Activated T-cell treated with anti-CD3 and anti-CD28 coated beads, Interleukin-2, amount 50 U/mL, for 48 hours (primary cell): ENCODE measurements at regions not wholly inside any gene's neighbourhood (a gene's known extent, or its start where the extent isn't known, plus 50 kb on each side); places are given as distances from the start of the nearest gene placed in this dataset.
"Not testable (repeated sequence)": the region's sequence is repeated elsewhere in the genome, so short reads cannot be mapped to it uniquely, and the experiment has no call there.

Source experiments
- DNase-seq, 2 experiments: peaks; one replicate each; pipeline ENCODE4 v3.0.0-alpha.2; 2020

GRCh38 chr7:1343551-1343950 lies 110.9 kb downstream of the UNCX start:
- no peak for DNase-seq

- no peak for DNase-seq
These were observed 111.7 kb downstream of the UNCX start for GRCh38 chr7:1344421-1344820.

GRCh38 chr7:1344981-1345701 lies 112.5 kb downstream of the UNCX start:
- DNase-seq, result no peak

GRCh38 chr7:1345796-1346755 lies 113.2 kb downstream of the MICALL2 start:
- DNase-seq, result no peak

GRCh38 chr7:1346851-1347250 lies 112.4 kb downstream of the MICALL2 start:
- DNase-seq, result no peak

- DNase-seq, result no peak
These were observed 111.0 kb downstream of the MICALL2 start for GRCh38 chr7:1348096-1348822.

GRCh38 chr7:1348823-1349335 lies 110.4 kb downstream of the MICALL2 start:
- no peak for DNase-seq

- no peak for DNase-seq
These were observed 109.9 kb downstream of the MICALL2 start for GRCh38 chr7:1349351-1349761.

GRCh38 chr7:1351881-1352625 lies 107.2 kb downstream of the MICALL2 start:
- no peak for DNase-seq

GRCh38 chr7:1352656-1353271 lies 106.5 kb downstream of the MICALL2 start:
- no peak for DNase-seq

- DNase-seq, result no peak
These were observed 104.4 kb downstream of the MICALL2 start for GRCh38 chr7:1354661-1355567.

GRCh38 chr7:1355568-1356340 lies 103.5 kb downstream of the MICALL2 start:
- no peak for DNase-seq

- DNase-seq, result not testable (repeated sequence)
These were observed 102.4 kb downstream of the MICALL2 start for GRCh38 chr7:1356853-1357252.

GRCh38 chr7:1357260-1357600 lies 102.0 kb downstream of the MICALL2 start:
- not testable (repeated sequence) for DNase-seq

- peak; percentile 32 to 38 for DNase-seq
These were observed 101.5 kb downstream of the MICALL2 start for GRCh38 chr7:1357601-1358271.

GRCh38 chr7:1358376-1359050 lies 100.8 kb downstream of the MICALL2 start:
- DNase-seq, result no peak

- no peak for DNase-seq
These were observed 100.2 kb downstream of the MICALL2 start for GRCh38 chr7:1359051-1359400.

- no peak for DNase-seq
These were observed 99.4 kb downstream of the MICALL2 start for GRCh38 chr7:1359681-1360485.
